ENCODE measurements at regions not wholly inside any gene's neighbourhood (a gene's known extent, or its start where the extent isn't known, plus 50 kb on each side); places are given as distances from the start of the nearest gene placed in this dataset.

DNA sequence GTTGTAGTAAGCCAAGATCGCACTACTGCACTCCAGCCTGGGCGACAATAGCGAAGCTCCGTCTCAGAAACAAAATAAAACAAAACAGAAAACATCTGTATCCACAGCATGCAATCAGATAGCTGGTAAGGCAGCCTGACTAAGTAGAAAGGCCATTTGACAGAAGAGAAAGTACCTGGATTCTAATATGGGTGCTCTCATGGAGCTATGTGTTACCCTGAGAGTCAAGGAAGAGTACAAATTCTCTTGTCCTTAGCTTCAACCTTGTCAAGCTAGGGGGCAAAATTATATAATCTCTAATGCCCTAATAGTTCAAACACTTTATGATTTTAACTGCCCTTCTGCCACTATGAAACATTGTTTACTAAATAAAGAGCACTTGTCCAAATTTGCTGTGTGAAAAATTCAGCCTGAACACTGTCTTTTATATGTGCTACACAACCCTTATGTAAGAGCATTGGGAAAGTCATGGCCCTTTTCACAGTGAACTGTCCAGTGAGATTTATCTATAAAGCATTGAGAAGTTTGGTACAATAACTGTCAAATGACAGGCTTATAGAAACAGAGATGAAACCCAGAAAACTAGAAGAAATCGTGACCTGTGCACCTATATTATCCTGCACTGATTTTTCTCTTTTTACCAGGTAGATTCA is 51.2 kb upstream of the PRKG1 start:
- H3K27ac ChIP-seq (ENCODE audit: insufficient read depth, low read depth, low read length): no peak overlapping the region
- no peak for TF ChIP-seq POLR2A (IDR thresholded peaks at IDR 0.05; ENCODE audit: low read depth, low read length)
- TF ChIP-seq, protein P1, sequence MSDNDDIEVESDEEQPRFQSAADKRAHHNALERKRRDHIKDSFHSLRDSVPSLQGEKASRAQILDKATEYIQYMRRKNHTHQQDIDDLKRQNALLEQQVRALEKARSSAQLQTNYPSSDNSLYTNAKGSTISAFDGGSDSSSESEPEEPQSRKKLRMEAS (IDR thresholded peaks at IDR 0.05; ENCODE audit: insufficient read depth, insufficient read length): no peak
- no peak for DNase-seq (ENCODE audit: low read depth, low spot score)
- H2AFZ ChIP-seq (ENCODE audit: low read depth, low read length): no peak overlapping the region
- H3K27me3 ChIP-seq (ENCODE audit: control insufficient read depth in 2 of 2, insufficient read depth in 2 of 2, low read length in 2 of 2): peaks cover 0 to 3% of the 10 kb centered on the region in 2 experiments
- BruUV-seq (replicated peaks): no TSS peak
- FAIRE-seq: no peak
- no peaks in the 10 kb centered on the region for H4K20me1 ChIP-seq (replicated peaks; ENCODE audit: control insufficient read depth, extremely low read depth, insufficient read depth, low read length)
- no peak overlapping the region for H3K4me2 ChIP-seq (ENCODE audit: insufficient read depth, low read length)
- H3K4me1 ChIP-seq (ENCODE audit: control insufficient read depth, extremely low read depth, insufficient read depth, low read length): no peaks in the 10 kb centered on the region
- no peak overlapping the region for H3K9ac ChIP-seq (replicated peaks; ENCODE audit: extremely low read depth, insufficient read depth, low read length)
- H3K9me1 ChIP-seq (replicated peaks; ENCODE audit: control insufficient read depth, extremely low read depth, insufficient read depth, low read length): no peaks in the 10 kb centered on the region
- intact Hi-C loops (cut with micrococcal nuclease): no loop called here
- ChIA-PET POLR2A (no interaction called here), CTCF (no interaction called here)
- H3K79me2 ChIP-seq (ENCODE audit: control insufficient read depth, insufficient read depth, low read length): no peaks in the 10 kb centered on the region
- H3K9me3 ChIP-seq (replicated peaks; ENCODE audit: control insufficient read depth, insufficient read depth, low read length): no peaks in the 10 kb centered on the region
- H3K36me3 ChIP-seq (ENCODE audit: control insufficient read depth in 2 of 2, extremely low read depth in 1 of 2, insufficient read depth in 2 of 2, low read length in 2 of 2): no peaks in the 10 kb centered on the region
- no peak overlapping the region for H3K4me3 ChIP-seq (replicated peaks in 1 of 3; ENCODE audit: insufficient read depth in 1 of 3, low read depth in 1 of 3, low read length in 3 of 3)
- dilution Hi-C loops (cut with MboI; ENCODE audit: extremely low pct_ligation_motif_present, low sequenced_read_pairs): no loop called here

DNA sequence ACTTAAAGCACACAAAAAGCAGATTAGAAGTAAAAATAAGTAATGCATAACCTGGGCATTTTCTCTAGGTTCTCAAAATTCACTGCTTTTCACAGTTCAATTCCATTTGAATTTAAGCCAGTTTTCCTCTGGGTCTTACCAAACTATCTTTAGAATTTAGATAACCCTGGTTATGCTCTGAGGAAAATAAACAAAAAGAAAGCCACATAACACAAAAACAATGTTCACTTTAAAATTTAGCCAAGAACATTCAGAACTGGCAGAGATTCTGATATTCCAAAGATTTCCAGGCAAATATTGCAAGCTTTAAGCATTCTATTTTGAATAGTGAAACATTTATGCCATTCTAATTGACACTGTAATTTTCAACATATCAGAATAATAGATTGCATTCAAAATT is 50.7 kb upstream of the PRKG1 start:
- dilution Hi-C loops (cut with MboI; ENCODE audit: extremely low pct_ligation_motif_present, low sequenced_read_pairs) (no loop called here), intact Hi-C loops (cut with micrococcal nuclease) (no loop called here)
- Histone ChIP-seq H3K27ac (ENCODE audit: insufficient read depth, low read depth, low read length) (no peak overlapping the region), H3K9ac (replicated peaks; ENCODE audit: extremely low read depth, insufficient read depth, low read length) (no peak overlapping the region), H3K9me3 (replicated peaks; ENCODE audit: control insufficient read depth, insufficient read depth, low read length) (no peaks in the 10 kb centered on the region), H2AFZ (ENCODE audit: low read depth, low read length) (no peak overlapping the region), H3K27me3 (ENCODE audit: control insufficient read depth in 2 of 2, insufficient read depth in 2 of 2, low read length in 2 of 2) (peaks cover 0 to 3% of the 10 kb centered on the region in 2 experiments), H3K9me1 (replicated peaks; ENCODE audit: control insufficient read depth, extremely low read depth, insufficient read depth, low read length) (no peaks in the 10 kb centered on the region), H4K20me1 (replicated peaks; ENCODE audit: control insufficient read depth, extremely low read depth, insufficient read depth, low read length) (no peaks in the 10 kb centered on the region), H3K36me3 (ENCODE audit: control insufficient read depth in 2 of 2, extremely low read depth in 1 of 2, insufficient read depth in 2 of 2, low read length in 2 of 2) (no peaks in the 10 kb centered on the region), H3K79me2 (ENCODE audit: control insufficient read depth, insufficient read depth, low read length) (no peaks in the 10 kb centered on the region), H3K4me3 (replicated peaks in 1 of 3; ENCODE audit: insufficient read depth in 1 of 3, low read depth in 1 of 3, low read length in 3 of 3) (no peak overlapping the region), H3K4me2 (ENCODE audit: insufficient read depth, low read length) (no peak overlapping the region), H3K4me1 (ENCODE audit: control insufficient read depth, extremely low read depth, insufficient read depth, low read length) (no peaks in the 10 kb centered on the region)
- CTCF ChIA-PET: no interaction called here
- POLR2A ChIA-PET: no interaction called here
- TF ChIP-seq MYC (IDR thresholded peaks at IDR 0.05; ENCODE audit: low read depth, low read length) (no peak), JUN (IDR thresholded peaks at IDR 0.05; ENCODE audit: borderline replicate concordance, insufficient read depth, insufficient read length, low read depth) (no peak), POLR2AphosphoS5 (IDR thresholded peaks at IDR 0.05; ENCODE audit: insufficient read depth, low read depth, low read length) (no peak), FOS (IDR thresholded peaks at IDR 0.05; ENCODE audit: borderline replicate concordance, insufficient read depth, low read length) (no peak), EZH2 (IDR thresholded peaks at IDR 0.05; ENCODE audit: borderline replicate concordance, low read depth, low read length, severe bottlenecking) (no peak), POLR2A (IDR thresholded peaks at IDR 0.05; ENCODE audit: low read depth, low read length) (no peak), GATA2 (IDR thresholded peaks at IDR 0.05; ENCODE audit: insufficient read depth, insufficient read length, low read depth, low read length) (no peak)
- TF ChIP-seq, protein P2, sequence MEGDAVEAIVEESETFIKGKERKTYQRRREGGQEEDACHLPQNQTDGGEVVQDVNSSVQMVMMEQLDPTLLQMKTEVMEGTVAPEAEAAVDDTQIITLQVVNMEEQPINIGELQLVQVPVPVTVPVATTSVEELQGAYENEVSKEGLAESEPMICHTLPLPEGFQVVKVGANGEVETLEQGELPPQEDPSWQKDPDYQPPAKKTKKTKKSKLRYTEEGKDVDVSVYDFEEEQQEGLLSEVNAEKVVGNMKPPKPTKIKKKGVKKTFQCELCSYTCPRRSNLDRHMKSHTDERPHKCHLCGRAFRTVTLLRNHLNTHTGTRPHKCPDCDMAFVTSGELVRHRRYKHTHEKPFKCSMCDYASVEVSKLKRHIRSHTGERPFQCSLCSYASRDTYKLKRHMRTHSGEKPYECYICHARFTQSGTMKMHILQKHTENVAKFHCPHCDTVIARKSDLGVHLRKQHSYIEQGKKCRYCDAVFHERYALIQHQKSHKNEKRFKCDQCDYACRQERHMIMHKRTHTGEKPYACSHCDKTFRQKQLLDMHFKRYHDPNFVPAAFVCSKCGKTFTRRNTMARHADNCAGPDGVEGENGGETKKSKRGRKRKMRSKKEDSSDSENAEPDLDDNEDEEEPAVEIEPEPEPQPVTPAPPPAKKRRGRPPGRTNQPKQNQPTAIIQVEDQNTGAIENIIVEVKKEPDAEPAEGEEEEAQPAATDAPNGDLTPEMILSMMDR (IDR thresholded peaks at IDR 0.05; ENCODE audit: extremely low read depth in 1 of 2, insufficient read depth in 1 of 2, low read depth in 1 of 2, low read length in 2 of 2): no peak
- TF ChIP-seq, protein P1 (IDR thresholded peaks at IDR 0.05; ENCODE audit: insufficient read depth, insufficient read length): no peak
- FAIRE-seq: no peak
- no TSS peak for BruUV-seq (replicated peaks)
- no peak for DNase-seq (ENCODE audit: low read depth, low spot score)

Data from endothelial cell of umbilical vein (primary cell).